GM13976 (cell line): ENCODE measurements at regions not wholly inside any gene's neighbourhood (a gene's known extent, or its start where the extent isn't known, plus 50 kb on each side); places are given as distances from the start of the nearest gene placed in this dataset.

Experiments used
- DNase-seq: peaks from one replicate; pipeline ENCODE4 v3.0.0; 2012; ENCODE audit warnings: low spot score
- CTCF ChIP-seq: IDR thresholded peaks from 2 replicates; pipeline ENCODE4 v1.5.1; 2012; ENCODE audit warnings: borderline replicate concordance, mild to moderate bottlenecking; ENCODE audit not compliant: insufficient read depth; ENCODE audit errors: extremely low read depth, missing control alignments, control extremely low read depth
- in situ Hi-C: fragments of 300-500 bp; cut with MboI; formaldehyde crosslinking; loops from one replicate; pipeline ENCODE4 v1.12.0; 2022; ENCODE audit warnings: low sequenced_read_pairs, mixed read lengths, inconsistent platforms; ENCODE audit not compliant: unreplicated experiment

- in situ Hi-C loops = no loop called here
- TF ChIP-seq CTCF = no peak
- DNase-seq = no peak
Measured at GRCh38 chr7:81510122-81510521, 259.7 kb downstream of the HGF start.

- TF ChIP-seq CTCF = no peak
- in situ Hi-C loops = no loop called here
- no peak for DNase-seq
Measured at GRCh38 chr7:81507221-81507620, 262.6 kb downstream of the HGF start.

GRCh38 chr7:81506609-81507008 is 263.2 kb downstream of the HGF start:
- no peak for TF ChIP-seq CTCF
- no peak for DNase-seq
- in situ Hi-C loops = no loop called here

GRCh38 chr7:81503771-81504170 is 266.1 kb downstream of the HGF start:
- in situ Hi-C loops = no loop called here
- DNase-seq = no peak
- no peak for TF ChIP-seq CTCF

GRCh38 chr7:81503336-81503735 is 266.5 kb downstream of the HGF start:
- in situ Hi-C loops = no loop called here
- no peak for TF ChIP-seq CTCF

GRCh38 chr7:81501220-81501619 is 268.6 kb downstream of the HGF start:
- no peak for DNase-seq
- in situ Hi-C loops = no loop called here
- TF ChIP-seq CTCF = no peak

More at GRCh38 chr7:81503336-81503735, 266.5 kb downstream of the HGF start:
- no peak for DNase-seq

GRCh38 chr7:81500631-81501030 is 269.2 kb downstream of the HGF start:
- in situ Hi-C loops = no loop called here
- no peak for DNase-seq
- TF ChIP-seq CTCF = no peak
